ENCODE measurements at regions not wholly inside any gene's neighbourhood (a gene's known extent, or its start where the extent isn't known, plus 50 kb on each side); places are given as distances from the start of the nearest gene placed in this dataset.
"Not testable (repeated sequence)": the region's sequence is repeated elsewhere in the genome, so short reads cannot be mapped to it uniquely, and the experiment has no call there.

DNA sequence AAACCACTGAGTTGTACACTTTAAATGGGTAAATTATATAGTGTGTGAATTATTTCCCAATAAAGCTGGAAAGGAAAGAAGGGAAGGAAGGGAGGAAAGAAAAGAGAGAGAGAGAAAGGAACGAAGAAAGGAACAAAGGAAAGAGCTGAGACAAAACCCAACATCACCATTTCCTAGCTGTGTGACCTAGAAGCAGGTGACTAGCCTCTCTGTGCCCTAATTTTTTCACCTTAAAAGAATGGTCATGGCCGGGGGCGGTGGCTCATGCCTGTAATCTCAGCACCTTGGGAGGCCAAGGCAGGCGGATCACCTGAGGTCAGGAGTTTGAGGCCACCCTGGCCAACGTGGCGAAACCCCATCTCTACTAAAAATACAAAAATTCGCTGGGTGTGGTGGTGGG lies 155.8 kb downstream of the C16orf95 start:
- not testable (repeated sequence) for TF ChIP-seq CTCF (conservative IDR thresholded peaks at IDR 0.05; ENCODE audit: low read depth, low read length); EZH2 (IDR thresholded peaks at IDR 0.05; ENCODE audit: borderline replicate concordance, low read depth, low read length, poor library complexity, severe bottlenecking)
